ENCODE measurements at regions not wholly inside any gene's neighbourhood (a gene's known extent, or its start where the extent isn't known, plus 50 kb on each side); places are given as distances from the start of the nearest gene placed in this dataset.
"Not testable (repeated sequence)": the region's sequence is repeated elsewhere in the genome, so short reads cannot be mapped to it uniquely, and the experiment has no call there.

GRCh38 chr15:77838595-77838994, 205.9 kb upstream of the LINGO1 start:
- no peak for DNase-seq

- DNase-seq, result no peak
Measured at GRCh38 chr15:77838061-77838460, 205.3 kb upstream of the LINGO1 start.

GRCh38 chr15:77837649-77838025, 204.9 kb upstream of the LINGO1 start:
- DNase-seq, result no peak

GRCh38 chr15:77836906-77837648, 204.4 kb upstream of the LINGO1 start:
- no peak for DNase-seq

GRCh38 chr15:77836121-77836692, 203.5 kb upstream of the LINGO1 start:
- no peak for DNase-seq

- DNase-seq, result no peak
Measured at GRCh38 chr15:77834276-77834990, 201.7 kb upstream of the LINGO1 start.

- no peak for DNase-seq
Measured at GRCh38 chr15:77832874-77833273, 200.2 kb upstream of the LINGO1 start.

GRCh38 chr15:77831986-77832385, 199.3 kb upstream of the LINGO1 start:
- no peak for DNase-seq

GRCh38 chr15:77830051-77830468, 197.3 kb upstream of the LINGO1 start:
- no peak for DNase-seq

GRCh38 chr15:77829331-77829730, 196.6 kb upstream of the LINGO1 start:
- not testable (repeated sequence) for DNase-seq

GRCh38 chr15:77827860-77828259, 195.1 kb upstream of the LINGO1 start:
- no peak for DNase-seq

GRCh38 chr15:77826006-77826695, 193.4 kb upstream of the LINGO1 start:
- no peak for DNase-seq

- DNase-seq, result no peak
Measured at GRCh38 chr15:77825546-77825945, 192.8 kb upstream of the LINGO1 start.

GRCh38 chr15:77825252-77825542, 192.5 kb upstream of the LINGO1 start:
- no peak for DNase-seq

GRCh38 chr15:77824361-77825251, 191.9 kb upstream of the LINGO1 start:
- DNase-seq, result no peak

- DNase-seq, result no peak
Measured at GRCh38 chr15:77823736-77824135, 191.0 kb upstream of the LINGO1 start.

- no peak for DNase-seq
Measured at GRCh38 chr15:77822631-77823230, 190.0 kb upstream of the LINGO1 start.

GRCh38 chr15:77821959-77822256, 189.2 kb upstream of the LINGO1 start:
- no peak for DNase-seq

- DNase-seq, result no peak
Measured at GRCh38 chr15:77821188-77821958, 188.7 kb upstream of the LINGO1 start.

GRCh38 chr15:77819851-77820728, 187.4 kb upstream of the LINGO1 start:
- DNase-seq, result no peak
